SIG-M5 treated with dmso at 0.1 percent for 504 hours (cell line): ENCODE measurements at regions not wholly inside any gene's neighbourhood (a gene's known extent, or its start where the extent isn't known, plus 50 kb on each side); places are given as distances from the start of the nearest gene placed in this dataset.

Experiments
- DNase-seq: peaks from one replicate; lab custom pipeline; 2025; ENCODE audit not compliant: unreplicated experiment; lab: John Stamatoyannopoulos, UW

DNA sequence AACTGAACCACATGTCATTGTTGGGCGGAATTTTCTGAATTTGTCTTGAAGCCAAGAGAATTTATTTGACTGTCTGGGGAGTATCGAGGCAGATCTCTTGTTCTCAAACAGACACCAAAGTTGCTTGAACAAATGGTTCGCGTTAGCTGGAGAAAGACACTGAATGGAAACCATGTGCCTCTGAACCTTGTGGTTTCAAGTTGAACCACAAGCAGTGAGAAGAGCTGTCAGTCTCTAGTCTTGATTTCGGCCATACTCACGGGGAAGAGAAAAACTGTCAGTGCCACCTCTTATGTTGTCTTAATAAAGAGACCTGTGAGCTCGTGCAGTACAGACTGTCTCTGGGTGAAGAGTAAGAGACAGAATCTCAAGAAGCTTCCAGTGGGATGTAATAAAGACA, 886.5 kb upstream of the SOX9 start:
- no peak for DNase-seq

DNA sequence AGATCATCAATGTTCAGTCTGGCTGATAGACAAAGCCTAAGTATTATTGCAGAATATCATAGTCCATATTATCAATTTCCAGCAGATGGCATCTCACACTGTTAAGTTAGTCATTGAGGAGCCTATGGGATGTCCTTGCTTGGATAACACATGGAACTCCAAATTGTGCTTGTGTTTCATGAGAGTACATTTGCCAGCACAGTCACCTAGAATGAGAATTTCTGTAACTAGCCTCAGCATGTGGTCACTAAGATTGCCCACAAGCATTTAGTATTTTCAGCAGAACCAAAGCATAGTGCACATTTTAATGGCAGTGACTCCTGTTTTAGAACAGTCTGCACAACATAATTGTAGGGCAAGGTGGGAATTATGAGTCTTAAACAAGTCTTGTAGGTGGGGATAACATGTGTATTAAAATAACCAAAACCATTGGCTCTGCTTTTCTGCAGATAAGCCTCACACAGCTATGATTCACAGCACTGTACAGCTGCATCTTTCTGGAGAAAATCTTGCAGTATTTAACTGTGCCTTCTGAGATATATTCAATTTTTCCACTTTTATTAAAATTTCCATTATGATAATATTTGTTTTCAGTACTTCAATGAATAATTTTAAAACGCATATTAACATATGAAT, 882.8 kb upstream of the SOX9 start:
- DNase-seq: peak; percentile 1

DNA sequence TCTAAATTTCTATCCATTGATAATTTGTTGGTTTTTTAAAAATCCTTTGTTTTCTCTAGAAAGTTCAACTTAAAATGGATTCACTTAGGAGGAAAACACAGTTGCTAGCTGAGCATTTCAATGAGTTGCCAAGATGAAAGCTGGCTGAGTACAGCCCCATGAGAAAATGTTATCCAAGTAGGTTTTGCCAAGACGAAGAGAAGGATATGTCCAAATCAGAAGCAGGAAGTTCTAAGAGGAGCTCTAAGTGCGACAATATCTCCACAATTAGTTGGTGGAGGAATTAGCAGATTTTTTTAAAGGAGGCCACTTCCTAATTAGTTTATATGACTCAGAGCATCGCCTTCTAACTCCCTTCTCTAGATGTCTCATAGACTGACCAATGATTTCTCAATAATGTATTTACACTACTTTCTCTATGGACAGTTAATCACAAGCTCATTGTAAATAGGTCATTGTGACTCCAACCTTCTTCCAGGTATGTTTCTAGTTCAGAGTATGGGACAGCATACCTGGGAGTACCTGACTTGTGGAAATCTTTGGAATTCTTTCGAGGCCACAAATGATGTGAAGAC, 873.3 kb upstream of the SOX9 start:
- no peak for DNase-seq

DNA sequence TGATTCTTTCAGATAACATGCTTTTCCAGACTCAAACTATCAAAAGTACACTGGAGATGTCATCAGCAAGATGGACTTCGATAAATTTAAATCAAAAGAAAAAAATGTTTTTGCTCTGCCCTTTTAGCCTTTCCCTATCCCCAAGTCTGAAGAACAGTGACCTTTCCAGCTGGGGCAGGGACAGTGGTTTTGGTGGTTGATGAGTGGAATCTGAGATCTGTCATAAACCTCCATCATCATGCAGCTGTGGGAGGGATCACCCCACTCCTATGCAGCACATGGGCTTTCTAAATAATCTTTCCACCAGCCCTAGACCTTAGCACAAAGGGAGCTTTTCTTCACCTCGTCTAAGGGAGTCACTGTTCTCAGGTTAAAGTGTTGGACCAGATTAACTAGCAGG, 869.5 kb upstream of the SOX9 start:
- no peak for DNase-seq

DNA sequence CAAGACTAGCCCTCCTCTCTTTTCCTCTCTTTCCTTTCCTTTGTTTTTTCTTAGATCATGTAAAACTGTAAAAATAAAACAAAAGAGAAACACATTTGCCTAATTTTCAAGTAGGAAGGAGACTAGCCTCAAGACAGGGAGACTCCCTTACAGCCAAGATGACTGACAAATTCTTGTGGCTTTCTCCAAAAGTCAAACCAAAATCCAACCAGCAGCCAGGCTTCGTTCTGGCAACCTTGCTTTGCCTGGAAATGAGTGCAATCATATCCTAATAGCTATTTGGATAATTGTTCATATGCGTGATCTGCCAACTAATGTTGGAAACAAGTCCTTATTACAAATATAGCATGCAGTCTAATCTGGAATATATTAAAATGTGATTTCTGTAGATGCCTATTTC, 868.9 kb upstream of the SOX9 start:
- DNase-seq: no peak

DNA sequence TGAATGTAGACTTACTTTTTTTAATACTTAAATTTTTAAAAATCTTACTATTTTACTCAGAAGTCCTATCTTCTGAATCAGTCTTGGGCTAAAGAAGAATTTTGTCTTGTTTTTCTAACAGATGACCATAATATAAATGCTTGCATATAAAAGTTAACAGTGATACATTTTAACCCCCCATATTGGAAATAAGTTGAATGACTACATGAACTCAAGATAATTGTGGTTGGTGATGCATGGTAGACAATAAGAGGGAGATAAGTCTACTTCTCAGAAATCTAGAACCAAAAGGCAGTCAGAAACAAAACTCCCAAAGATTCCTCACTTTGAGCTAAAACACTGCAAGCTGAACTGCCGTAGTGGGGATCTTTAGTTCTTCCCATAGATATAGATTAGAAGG, 868.4 kb upstream of the SOX9 start:
- DNase-seq: no peak

DNA sequence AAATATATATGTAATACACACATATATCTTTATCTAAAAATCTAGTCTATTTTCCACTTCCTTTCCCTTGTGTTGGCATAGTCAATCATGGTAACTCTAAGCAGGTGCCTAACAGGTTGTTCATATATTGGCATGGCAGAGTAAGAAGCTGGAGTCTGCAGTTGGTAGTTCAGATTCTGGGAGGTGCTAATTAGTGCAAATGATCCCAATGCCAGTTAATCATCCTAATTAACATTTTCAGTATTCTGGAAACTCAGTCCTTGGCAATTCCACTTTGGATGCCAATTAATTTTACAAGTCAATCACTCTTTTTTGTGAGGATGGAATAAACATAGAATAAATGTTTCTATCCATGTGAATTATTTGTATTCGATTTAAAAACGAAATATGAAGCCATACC, 863.7 kb upstream of the SOX9 start:
- DNase-seq: no peak

DNA sequence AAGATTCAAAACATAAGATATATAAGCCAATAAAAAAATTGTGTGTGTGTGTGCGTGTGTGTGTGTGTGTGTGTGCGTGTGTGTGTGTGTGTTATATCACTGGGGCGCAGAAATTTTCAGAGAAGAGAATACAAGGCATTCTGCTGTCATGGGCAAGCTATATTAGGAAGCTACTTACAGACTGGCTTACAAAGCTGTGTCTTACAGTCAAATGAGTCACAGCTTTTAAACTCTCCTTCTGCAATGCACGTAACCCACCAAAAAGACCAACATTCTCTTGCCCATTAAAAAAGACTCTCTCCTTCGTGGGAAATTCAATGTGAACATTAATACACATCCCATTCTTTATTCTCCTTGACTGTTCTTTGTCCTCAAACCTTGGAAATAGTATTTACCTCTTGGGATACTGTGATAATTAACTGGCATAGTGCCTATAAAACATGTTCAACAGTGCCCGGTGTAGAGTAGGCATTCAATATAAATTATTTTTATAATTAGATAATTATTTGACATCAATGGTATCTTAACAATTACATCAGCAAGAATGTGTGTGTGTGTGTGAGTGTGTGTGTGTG, 860.4 kb upstream of the SOX9 start:
- no peak for DNase-seq

DNA sequence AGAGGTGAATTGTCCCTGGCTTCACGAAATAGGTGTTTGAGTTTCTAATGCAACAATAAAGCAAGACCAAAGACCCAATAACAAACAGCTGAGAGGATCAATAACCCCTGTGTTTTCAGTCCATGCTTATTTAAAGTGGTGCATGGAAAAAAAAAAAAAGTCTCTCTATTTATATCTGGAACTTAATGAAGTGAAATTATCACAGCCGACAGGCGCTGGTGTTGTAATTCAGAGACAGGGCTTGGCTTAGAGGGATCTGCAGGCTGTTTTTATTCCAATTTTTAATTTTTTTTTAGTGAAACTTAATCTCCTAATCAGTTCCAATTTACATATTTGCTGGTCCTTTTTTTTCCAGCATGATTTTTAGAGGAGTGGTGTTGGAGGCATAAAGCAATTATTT, 858.2 kb upstream of the SOX9 start:
- DNase-seq: no peak

DNA sequence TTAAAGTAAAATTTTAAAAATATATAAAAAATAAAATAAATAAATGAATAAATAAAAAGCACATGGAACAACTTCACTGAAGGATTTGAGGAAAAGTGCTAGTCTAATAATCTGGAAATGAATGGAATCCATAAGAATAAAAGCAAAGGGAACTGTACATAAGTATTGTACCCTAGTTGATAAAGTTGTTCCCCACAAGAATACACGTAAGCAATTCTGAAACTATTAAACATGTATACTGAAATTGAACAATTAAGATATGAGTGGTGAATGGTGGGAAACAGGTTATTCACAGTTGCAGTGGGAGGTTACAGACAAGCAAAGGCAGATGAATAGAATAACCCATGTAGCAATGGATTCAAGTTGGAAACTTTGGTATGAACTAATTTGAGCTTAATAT, 853.2 kb upstream of the SOX9 start:
- no peak for DNase-seq

DNA sequence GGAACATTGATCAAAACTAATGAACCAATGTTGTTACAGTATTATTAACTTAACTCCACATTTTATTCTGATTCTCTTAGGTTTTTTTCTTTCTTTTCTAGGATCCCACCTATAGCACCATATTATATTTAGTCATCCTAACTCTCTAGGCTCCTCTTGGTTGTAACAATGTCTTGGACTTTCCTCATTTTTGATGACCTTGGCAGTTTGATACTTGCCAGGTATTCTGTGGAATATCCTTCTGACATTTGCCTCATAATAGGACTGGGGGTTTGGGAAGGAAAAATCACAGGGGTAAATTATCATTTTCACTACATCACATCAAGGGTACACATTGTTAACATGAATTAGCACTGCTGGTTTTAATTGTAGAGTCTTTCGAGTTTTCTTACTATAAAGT, 851.6 kb upstream of the SOX9 start:
- DNase-seq: no peak

DNA sequence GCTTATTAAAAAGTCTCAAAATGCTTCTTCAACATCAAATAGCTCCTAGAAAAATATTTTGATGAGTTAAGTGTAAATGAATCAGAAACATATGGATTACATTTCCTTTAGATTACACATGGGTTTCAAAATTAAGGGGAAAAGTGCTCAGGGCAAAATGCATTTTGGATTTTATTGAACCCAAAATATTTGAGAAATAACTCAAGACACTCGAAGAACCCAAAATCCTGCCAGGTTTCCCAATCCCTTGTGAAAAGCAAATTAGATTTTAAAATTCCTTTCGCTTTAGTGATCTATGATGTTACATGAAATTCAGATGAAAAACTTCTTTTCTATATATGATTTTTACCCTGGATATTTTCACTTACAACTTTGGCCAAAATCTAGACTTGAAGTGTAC, 847.4 kb upstream of the SOX9 start:
- DNase-seq: no peak

DNA sequence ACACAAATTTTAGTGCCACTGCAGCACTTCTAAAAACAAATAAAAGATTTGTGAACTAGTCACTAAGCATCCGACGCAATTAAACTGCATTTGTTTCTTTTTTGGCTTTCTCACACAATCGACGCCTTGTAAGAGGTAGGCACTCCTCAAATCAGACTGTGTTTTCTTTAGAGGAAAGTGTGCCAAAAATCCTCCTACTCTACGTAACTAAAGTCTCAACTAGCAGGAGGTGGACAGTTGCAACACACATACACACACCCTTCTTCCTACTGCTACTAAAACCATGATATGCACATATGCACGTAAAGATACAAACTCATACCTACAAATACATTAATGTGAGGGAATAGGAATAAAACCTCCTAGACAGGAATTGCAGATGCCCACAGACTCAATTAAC, 844.7 kb upstream of the SOX9 start:
- no peak for DNase-seq

DNA sequence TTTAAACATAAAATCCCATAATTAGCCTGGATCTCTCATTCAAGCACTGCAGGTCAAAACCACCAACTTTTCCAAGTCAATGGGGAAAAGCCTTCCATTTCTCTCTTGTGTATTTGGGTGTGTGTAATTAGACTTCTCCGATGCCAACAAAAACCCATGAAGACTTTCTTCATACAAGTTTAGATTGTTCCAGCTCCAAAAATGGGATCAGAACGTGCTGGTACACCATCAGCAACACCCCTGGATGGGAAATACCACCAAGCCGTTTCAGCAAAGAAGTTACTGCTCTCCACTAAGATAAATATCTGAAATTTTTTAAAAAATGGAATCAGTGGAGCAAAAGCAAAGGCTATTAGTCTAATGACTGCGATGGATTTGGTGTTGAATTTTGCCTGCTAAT, 837.3 kb upstream of the SOX9 start:
- no peak for DNase-seq

DNA sequence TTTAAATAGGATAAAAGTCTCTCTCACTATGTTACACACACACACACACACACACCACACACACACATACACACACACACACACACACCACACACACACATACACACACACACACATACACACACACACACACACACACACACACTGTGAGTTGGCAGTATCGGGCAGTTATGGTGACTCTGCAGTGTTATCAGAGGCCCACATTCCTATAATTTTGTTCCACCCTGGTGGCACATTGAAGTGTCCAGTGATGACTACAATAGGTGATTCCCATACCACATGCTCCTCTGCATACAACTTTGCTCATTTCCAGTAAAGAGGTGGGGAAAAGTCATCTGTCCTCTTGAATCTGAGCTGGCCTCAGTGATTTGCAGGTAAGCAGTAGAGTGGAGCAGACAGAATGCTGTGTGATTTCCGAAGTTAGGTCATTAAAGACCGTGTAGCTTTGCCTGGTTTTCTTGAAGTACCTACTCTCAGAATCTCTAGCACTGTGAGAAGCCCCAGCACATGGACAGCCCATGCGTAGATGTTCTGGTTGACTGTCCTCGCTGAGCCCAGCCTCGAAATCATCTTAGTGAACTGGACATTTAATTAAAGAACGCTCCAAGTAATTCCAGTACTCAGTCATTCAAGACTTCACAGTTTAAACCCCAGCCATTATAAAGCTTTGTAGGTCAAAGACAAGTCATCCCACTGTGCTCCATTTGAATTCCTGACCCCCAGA, 836.6 kb upstream of the SOX9 start:
- DNase-seq: no peak

DNA sequence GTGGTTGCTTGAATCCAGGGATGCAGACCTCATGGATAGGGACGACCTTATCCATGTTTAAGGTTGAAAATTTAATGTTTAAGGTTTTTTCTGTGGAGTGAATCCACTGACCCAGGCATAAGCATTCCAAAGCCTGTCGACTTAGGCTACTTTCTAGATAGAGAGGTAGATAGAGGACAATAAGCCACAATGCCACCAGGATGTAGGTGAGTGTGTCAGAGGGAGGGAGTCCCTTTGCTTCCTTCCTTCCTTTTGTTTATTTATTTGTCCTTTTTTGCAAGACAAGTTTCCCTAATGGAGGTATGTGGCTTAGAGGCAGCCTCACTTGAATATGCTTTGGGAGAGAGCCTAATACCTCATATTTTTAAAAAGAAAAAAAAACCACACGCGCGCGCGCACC, 834.2 kb upstream of the SOX9 start:
- no peak for DNase-seq

DNA sequence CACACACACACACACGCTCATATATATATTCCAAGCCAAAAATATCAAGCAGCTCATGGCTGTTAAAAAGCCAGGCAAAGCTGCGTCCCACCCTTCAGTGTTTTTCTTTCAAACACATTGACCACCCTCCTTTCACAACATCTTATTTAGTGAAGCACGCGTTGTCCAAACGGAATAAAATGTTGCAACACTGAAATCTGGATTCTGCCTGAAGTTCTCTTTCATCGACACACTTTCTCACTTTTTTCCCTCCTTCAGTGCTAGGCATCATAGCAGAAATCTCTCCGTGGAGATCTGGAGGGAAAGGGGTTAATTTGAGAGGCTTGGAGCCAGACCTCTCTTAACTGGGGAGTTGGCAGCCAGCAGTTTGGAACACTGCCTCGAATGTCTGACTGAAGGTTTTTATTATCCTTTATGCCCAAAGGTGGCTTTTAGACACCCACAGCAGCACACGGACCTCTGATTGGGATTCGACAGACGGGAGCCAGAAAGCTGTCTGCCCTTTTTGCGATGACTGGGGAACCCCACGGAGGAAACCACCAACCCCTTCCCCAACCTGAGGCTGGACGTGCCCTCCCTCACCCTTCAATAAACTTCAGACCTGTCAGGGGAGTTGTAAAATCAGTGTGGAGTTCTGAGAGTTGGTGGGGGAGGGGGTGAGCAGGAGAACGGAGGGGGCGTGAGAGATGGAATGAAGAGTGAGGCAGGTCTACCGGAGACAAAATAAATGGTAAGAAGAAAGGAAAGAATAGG, 833.6 kb upstream of the SOX9 start:
- DNase-seq: no peak

DNA sequence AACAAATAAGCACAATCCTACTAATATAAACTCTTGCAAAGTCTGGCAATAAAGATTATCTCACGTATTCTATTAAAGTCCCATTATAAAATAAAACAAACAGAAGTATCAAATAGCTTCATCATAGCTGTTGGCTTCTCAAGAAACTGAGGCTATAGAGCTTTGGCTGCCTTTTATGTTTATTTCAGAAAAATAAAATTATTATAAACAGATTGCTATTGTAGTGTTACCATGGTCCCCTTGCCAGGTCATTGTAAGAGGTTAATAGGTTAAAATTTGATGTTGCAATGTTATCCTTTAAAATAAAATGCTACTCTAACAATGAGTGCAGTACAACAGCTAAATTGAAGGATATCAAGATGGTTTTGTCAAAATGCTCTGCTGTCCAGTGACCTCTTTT, 828.8 kb upstream of the SOX9 start:
- no peak for DNase-seq

DNA sequence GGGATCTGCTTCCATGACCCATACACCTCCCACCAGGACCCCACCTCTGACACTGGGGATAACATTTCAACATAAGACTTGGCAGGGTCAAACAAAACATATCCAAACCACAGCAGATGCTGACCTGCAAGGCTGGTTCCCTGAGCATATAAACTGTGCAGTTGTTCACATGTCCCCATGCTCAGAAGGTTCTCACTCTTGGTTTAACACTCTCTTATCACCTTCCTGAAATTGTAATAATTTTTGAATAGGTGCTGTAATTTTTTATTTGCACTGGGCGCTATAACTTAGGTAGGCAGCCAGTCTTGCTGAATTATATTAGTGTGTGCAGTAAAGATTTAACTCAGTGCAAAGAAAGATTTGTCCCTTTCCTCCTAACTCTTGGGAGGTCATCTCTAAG, 824.8 kb upstream of the SOX9 start:
- no peak for DNase-seq

DNA sequence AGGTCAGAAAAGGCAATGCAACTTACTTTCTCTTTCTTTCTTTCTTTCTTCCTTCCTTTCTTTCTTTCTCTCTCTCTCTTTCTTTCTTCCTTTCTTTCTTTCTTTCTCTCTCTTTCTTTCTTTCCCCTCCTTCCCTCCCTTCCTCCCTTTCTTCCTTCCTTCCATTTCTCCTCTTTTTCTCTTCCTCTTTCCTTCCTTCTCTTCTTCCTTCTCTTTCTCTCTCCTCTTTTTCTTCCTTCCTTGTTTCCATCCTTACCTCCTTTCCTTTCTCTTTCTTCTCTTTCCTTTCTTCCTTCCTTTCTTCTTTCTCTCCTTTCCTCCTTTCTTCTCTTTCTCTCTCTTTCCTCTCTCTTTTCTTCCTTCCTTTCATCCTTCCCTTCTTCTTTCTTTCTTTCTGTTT, 819.8 kb upstream of the SOX9 start:
- no peak for DNase-seq

DNA sequence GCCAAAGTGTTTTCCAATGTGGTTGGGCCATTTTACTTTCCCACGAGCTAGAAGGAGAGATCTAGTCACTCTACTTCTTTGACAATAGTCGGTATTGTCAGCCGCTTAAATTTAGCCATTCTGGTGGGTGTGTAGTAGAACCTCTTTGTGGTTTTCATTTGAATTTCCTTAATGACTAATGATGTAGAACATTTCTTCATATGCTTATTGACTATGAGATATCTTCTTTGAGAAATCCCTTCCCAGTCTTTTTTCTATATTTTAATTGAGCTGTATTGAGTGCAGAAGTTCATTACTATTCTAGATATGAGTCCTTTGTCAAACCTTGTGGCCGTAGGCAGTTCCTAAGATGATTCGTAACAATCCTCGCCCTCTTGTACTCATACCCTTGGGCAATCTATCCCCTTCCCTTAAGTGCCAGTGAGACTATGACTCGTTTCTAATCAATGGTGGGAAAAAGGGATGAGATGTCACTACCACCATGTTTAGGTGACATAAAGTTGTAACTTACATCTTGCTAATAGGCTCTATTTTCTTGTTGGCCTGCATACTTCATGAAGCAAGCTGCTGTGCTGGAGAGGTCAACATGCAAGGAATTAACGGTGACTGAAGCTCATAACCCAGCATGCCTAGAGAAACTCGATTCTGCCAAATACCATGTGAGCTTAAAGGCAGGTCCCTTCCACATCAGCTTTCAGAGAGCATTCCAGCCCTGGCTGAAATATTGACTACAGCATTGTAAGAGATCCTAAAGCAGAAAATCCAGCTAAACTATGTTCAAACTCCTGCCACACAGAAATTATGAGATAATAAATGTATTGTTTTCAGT, 817.9 kb upstream of the SOX9 start:
- DNase-seq: no peak
